Stomach (tissue), 4 donors: ENCODE measurements at regions not wholly inside any gene's neighbourhood (a gene's known extent, or its start where the extent isn't known, plus 50 kb on each side); places are given as distances from the start of the nearest gene placed in this dataset.

Experiments used
- POLR2AphosphoS5 ChIP-seq, 3 donors: sonication (generic); formaldehyde crosslinking; IDR thresholded peaks; one replicate each; pipeline ENCODE4 v1.6.1; 2016; ENCODE audit warnings: antibody characterized with exemption in 3 of 3
- TF ChIP-seq, protein P1 (sequence below), 7 experiments: fragments of 450-650 bp in 4 of 7; fragments of 200-600 bp in 3 of 7; sonication (generic) in 3 of 7; IDR thresholded peaks; one replicate each; pipeline ENCODE4 v1.5.1; 2016 to 2019; ENCODE audit warnings: antibody characterized with exemption in 7 of 7, control low read depth in 2 of 7, mild to moderate bottlenecking in 1 of 7

DNA sequence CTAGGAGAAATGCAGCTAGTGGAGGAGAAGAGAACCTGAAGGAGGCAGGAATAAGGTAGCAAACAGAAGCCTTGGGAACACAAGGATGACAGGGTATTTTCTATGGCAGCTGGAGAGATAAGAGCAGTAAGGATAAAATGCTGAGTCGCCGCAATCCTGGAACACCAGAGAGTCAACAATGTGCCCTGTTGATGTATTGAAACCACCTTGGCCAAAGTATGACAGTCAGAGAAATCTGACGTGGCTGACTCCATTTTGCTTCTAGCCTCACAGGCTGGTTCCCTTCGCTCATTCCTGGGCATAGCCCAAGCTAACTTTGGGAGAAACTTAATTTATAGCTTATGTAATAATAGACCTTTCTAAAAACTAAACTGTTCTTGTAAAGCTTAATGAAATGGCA, 56.6 kb upstream of the C4orf54 start:
- TF ChIP-seq, protein P1, sequence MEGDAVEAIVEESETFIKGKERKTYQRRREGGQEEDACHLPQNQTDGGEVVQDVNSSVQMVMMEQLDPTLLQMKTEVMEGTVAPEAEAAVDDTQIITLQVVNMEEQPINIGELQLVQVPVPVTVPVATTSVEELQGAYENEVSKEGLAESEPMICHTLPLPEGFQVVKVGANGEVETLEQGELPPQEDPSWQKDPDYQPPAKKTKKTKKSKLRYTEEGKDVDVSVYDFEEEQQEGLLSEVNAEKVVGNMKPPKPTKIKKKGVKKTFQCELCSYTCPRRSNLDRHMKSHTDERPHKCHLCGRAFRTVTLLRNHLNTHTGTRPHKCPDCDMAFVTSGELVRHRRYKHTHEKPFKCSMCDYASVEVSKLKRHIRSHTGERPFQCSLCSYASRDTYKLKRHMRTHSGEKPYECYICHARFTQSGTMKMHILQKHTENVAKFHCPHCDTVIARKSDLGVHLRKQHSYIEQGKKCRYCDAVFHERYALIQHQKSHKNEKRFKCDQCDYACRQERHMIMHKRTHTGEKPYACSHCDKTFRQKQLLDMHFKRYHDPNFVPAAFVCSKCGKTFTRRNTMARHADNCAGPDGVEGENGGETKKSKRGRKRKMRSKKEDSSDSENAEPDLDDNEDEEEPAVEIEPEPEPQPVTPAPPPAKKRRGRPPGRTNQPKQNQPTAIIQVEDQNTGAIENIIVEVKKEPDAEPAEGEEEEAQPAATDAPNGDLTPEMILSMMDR (IDR thresholded peaks at IDR 0.05), result no peak
- no peak for TF ChIP-seq POLR2AphosphoS5 (IDR thresholded peaks at IDR 0.05)
